Astrocyte of the cerebellum (primary cell): ENCODE measurements at regions not wholly inside any gene's neighbourhood (a gene's known extent, or its start where the extent isn't known, plus 50 kb on each side); places are given as distances from the start of the nearest gene placed in this dataset.

Source experiments
- DNase-seq: peaks from one replicate; pipeline ENCODE4 v3.0.0-alpha.2; 2011; ENCODE audit warnings: low read depth
- H3K4me3 ChIP-seq: 2 replicates; pipeline ENCODE4 v1.5.1; 2011; ENCODE audit warnings: mild to moderate bottlenecking, low read depth, low read length, moderate library complexity
- CTCF ChIP-seq: IDR thresholded peaks from 2 replicates; pipeline ENCODE4 v1.5.1; 2012; ENCODE audit warnings: low read length, low read depth, moderate library complexity, mild to moderate bottlenecking; ENCODE audit errors: missing control alignments
- in situ Hi-C: cut with HindIII; loops from 2 replicates; pipeline ENCODE4 v1.10.0; 2017; ENCODE audit warnings: low sequenced_read_pairs

DNA sequence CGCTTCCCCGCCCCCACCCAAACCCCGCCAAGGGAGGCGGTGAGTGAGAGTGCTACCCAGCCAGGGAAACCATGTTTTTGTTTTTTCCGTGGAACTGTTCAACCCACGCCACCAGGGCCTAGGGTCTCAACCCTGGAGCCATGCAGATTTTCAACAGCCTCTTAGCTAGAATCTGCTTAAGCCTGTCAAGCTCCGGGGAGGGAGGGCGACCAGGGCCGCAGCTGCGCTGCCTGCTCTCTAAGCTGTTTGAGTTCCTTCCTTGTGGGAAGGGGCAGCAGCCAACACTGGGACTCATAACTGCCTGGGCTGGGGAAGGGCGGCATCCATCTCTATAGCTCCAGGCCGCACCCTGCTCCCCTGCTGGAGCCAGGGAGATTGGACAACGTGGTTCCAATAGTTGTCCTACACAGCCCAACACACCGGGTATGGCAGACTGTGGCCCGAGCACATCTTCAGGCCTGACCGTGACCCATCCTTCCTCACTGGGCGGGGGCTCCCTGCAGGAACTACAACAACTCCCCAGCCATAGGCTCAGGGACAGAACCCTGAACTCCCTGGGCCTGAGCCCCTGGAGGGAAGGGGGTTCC is 1065.7 kb upstream of the MANEA start:
- no peak for DNase-seq
- no peak overlapping the region for H3K4me3 ChIP-seq
- in situ Hi-C loops, result no loop called here
- TF ChIP-seq CTCF, result no peak

GRCh38 chr6:94510877-94511276 is 1066.5 kb upstream of the MANEA start:
- in situ Hi-C loops, result no loop called here
- no peak overlapping the region for H3K4me3 ChIP-seq
- DNase-seq, result no peak
- TF ChIP-seq CTCF, result no peak

DNA sequence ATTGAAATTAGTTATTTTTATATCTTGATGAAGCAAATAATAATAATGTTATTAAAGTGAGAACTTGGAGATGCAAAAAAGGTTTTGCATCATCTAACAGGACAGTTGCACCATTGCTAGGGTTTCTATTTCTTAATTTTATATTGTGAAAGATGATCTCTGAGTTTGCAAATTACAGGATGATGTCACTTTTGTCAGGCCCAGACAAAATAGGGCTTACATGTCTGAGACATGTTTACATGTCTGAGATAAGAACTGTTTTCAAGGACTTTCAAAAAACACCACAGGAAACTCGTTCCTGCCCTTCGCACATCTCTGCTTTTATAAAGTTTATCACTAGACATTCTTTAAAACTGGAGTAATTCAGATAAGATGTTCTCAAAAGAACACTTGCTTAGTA is 1075.8 kb upstream of the MANEA start:
- no peak for DNase-seq
- in situ Hi-C loops, result no loop called here
- H3K4me3 ChIP-seq, result no peak overlapping the region
- no peak for TF ChIP-seq CTCF

GRCh38 chr6:94498099-94498498 is 1078.7 kb upstream of the EPHA7 start:
- H3K4me3 ChIP-seq, result no peak overlapping the region
- TF ChIP-seq CTCF, result no peak
- in situ Hi-C loops, result no loop called here

GRCh38 chr6:94494500-94494899 is 1075.1 kb upstream of the EPHA7 start:
- H3K4me3 ChIP-seq, result no peak overlapping the region
- TF ChIP-seq CTCF, result no peak
- in situ Hi-C loops, result no loop called here
- no peak for DNase-seq

More at GRCh38 chr6:94498099-94498498, 1078.7 kb upstream of the EPHA7 start:
- no peak for DNase-seq

DNA sequence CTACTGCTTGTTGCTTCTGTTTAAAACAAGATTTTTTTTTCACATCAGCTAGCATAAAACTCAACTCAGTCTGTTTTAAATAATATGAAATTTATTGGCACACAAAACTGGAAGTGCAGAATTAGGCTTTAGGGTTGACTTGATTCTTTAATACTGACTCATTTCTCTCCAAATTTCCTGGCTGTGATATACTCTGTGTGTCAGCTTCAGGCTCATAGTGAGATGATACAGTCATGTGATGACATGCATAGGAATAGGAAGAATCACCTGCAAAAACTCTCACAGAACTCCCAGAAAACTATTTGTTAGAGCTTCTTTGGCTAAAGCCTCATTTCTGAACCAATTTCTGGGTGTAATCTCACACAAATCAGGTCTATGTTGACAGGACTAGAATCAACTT is 1068.0 kb upstream of the EPHA7 start:
- no peak overlapping the region for H3K4me3 ChIP-seq
- no peak for TF ChIP-seq CTCF
- in situ Hi-C loops, result no loop called here
- DNase-seq, result no peak
